IMR-90 (cell line): ENCODE measurements at regions not wholly inside any gene's neighbourhood (a gene's known extent, or its start where the extent isn't known, plus 50 kb on each side); places are given as distances from the start of the nearest gene placed in this dataset.

Source experiments
- ATAC-seq: fragments of 200-7000 bp; cut with Tn5 transposase; 2 replicates; pipeline ENCODE4 v1.9.1; 2020; ENCODE audit warnings: low read depth, mild to moderate bottlenecking, moderate library complexity
- BruUV-seq: library from RNA; stranded (reverse); fragments of 400-500 nt; replicated peaks from 2 replicates; lab custom pipeline; 2021; lab: Mats Ljungman, UMichigan
- CTCF ChIA-PET: fragments of 300-600 bp; formaldehyde crosslinking; extraction: SDS; loops from one replicate; lab custom pipeline; 2021; ENCODE audit warnings: antibody characterized with exemption; lab: Yijun Ruan, JAX
- POLR2A ChIA-PET: fragments of 300-600 bp; sonication (Branson Sonifier 250); formaldehyde crosslinking; loops from one replicate; lab custom pipeline; 2022; ENCODE audit warnings: antibody characterized with exemption; ENCODE audit not compliant: unreplicated experiment; lab: Charles Lee
- DNase-seq: peaks from one replicate; pipeline ENCODE4 v3.0.0; 2013
- H2AFZ ChIP-seq: replicated peaks from 2 replicates; pipeline ENCODE3; 2013; ENCODE audit warnings: low read length, mild to moderate bottlenecking; ENCODE audit not compliant: poor library complexity
- H2AK5ac ChIP-seq: 2 replicates; pipeline ENCODE4 v1.6.1; 2013; ENCODE audit warnings: low read depth, low read length, inconsistent platforms
- H2AK9ac ChIP-seq: replicated peaks from 2 replicates; pipeline ENCODE3; 2013; ENCODE audit warnings: mild to moderate bottlenecking, low read depth, low read length, moderate library complexity; ENCODE audit not compliant: poor library complexity
- H2BK120ac ChIP-seq: 2 replicates; pipeline ENCODE4 v1.6.1; 2013; ENCODE audit warnings: low read depth, low read length, inconsistent platforms
- H2BK15ac ChIP-seq: 3 replicates; pipeline ENCODE4 v1.6.1; 2013; ENCODE audit warnings: low read depth, low read length, inconsistent platforms
- H2BK20ac ChIP-seq: 2 replicates; pipeline ENCODE4 v1.6.1; 2013; ENCODE audit warnings: low read depth, mild to moderate bottlenecking, inconsistent platforms, low read length, moderate library complexity
- H2BK5ac ChIP-seq: 2 replicates; pipeline ENCODE4 v1.6.1; 2013; ENCODE audit warnings: mild to moderate bottlenecking, low read depth, low read length, inconsistent platforms; ENCODE audit not compliant: poor library complexity, severe bottlenecking
- H3K14ac ChIP-seq: replicated peaks from 2 replicates; pipeline ENCODE4 v1.6.1; 2013; ENCODE audit warnings: low read depth, low read length, inconsistent platforms
- H3K18ac ChIP-seq: 2 replicates; pipeline ENCODE4 v1.6.1; 2013; ENCODE audit warnings: low read depth, low read length, control low read depth
- H3K23ac ChIP-seq: 2 replicates; pipeline ENCODE4 v1.6.1; 2013; ENCODE audit warnings: low read depth, low read length, inconsistent platforms
- H3K27ac ChIP-seq: 2 replicates; pipeline ENCODE4 v1.5.1; 2013; ENCODE audit warnings: mild to moderate bottlenecking, control low read depth, low read length; ENCODE audit not compliant: insufficient read depth
- H3K27me3 ChIP-seq: 2 replicates; pipeline ENCODE4 v1.6.1; 2013; ENCODE audit warnings: low read length; ENCODE audit not compliant: control insufficient read depth, insufficient read depth
- H3K36me3 ChIP-seq: 2 replicates; pipeline ENCODE4 v1.6.1; 2013; ENCODE audit warnings: low read length, mixed read lengths; ENCODE audit not compliant: control insufficient read depth, insufficient read depth
- H3K4ac ChIP-seq: 2 replicates; pipeline ENCODE4 v1.6.1; 2013; ENCODE audit warnings: low read depth, low read length, inconsistent platforms
- H3K4me1 ChIP-seq: 2 replicates; pipeline ENCODE4 v1.6.1; 2013; ENCODE audit warnings: low read length, mixed read lengths; ENCODE audit not compliant: control insufficient read depth, insufficient read depth
- H3K4me2 ChIP-seq: 2 replicates; pipeline ENCODE4 v1.6.1; 2013; ENCODE audit warnings: low read depth, mild to moderate bottlenecking, control low read depth, low read length, moderate library complexity
- H3K4me3 ChIP-seq: 2 replicates; pipeline ENCODE4 v1.5.1; 2013; ENCODE audit warnings: low read depth, mild to moderate bottlenecking, control low read depth, low read length, moderate library complexity; ENCODE audit not compliant: insufficient read depth
- H3K56ac ChIP-seq: 2 replicates; pipeline ENCODE4 v1.6.1; 2013; ENCODE audit warnings: low read length, inconsistent platforms; ENCODE audit not compliant: insufficient read depth; ENCODE audit errors: extremely low read depth
- H3K79me1 ChIP-seq, 2 experiments: 2 replicates each; pipeline ENCODE4 v1.6.1; 2013; ENCODE audit warnings: low read length in 2 of 2, inconsistent platforms in 1 of 2, low read depth in 1 of 2
- H3K9ac ChIP-seq: 2 replicates; pipeline ENCODE4 v1.6.1; 2013; ENCODE audit warnings: low read depth, low read length, control low read depth
- H3K9me1 ChIP-seq: 2 replicates; pipeline ENCODE4 v1.6.1; 2013; ENCODE audit warnings: low read length, inconsistent platforms; ENCODE audit not compliant: insufficient read depth
- H3K9me3 ChIP-seq: 2 replicates; pipeline ENCODE4 v1.6.1; 2013; ENCODE audit warnings: low read length; ENCODE audit not compliant: control insufficient read depth, insufficient read depth
- H4K20me1 ChIP-seq: 2 replicates; pipeline ENCODE4 v1.6.1; 2013; ENCODE audit warnings: low read length, inconsistent platforms; ENCODE audit not compliant: insufficient read depth
- H4K5ac ChIP-seq: 2 replicates; pipeline ENCODE4 v1.6.1; 2013; ENCODE audit warnings: mild to moderate bottlenecking, low read depth, low read length, control low read depth
- H4K8ac ChIP-seq, 2 experiments: 2 replicates each; pipeline ENCODE4 v1.6.1; 2013; ENCODE audit warnings: low read depth in 2 of 2, low read length in 2 of 2, control low read depth in 1 of 2, inconsistent platforms in 1 of 2
- H4K91ac ChIP-seq: 2 replicates; pipeline ENCODE4 v1.6.1; 2013; ENCODE audit warnings: low read depth, low read length, inconsistent platforms; ENCODE audit not compliant: insufficient read depth
- BHLHE40 ChIP-seq: fragments of 150-350 bp; IDR thresholded peaks from 2 replicates; pipeline ENCODE4 v1.6.1; 2016; ENCODE audit warnings: mild to moderate bottlenecking, low read depth, low read length
- CEBPB ChIP-seq: IDR thresholded peaks from 2 replicates; pipeline ENCODE4 v1.6.1; 2012; ENCODE audit warnings: low read depth, low read length, improper control_type of control experiment
- CTCF ChIP-seq: conservative IDR thresholded peaks from 2 replicates; pipeline ENCODE4 v1.5.1; 2012; ENCODE audit warnings: mild to moderate bottlenecking, low read depth, low read length, improper control_type of control experiment
- FOS ChIP-seq: fragments of 150-350 bp; IDR thresholded peaks from 2 replicates; pipeline ENCODE4 v1.6.1; 2016; ENCODE audit warnings: low read depth, low read length
- MAFK ChIP-seq: IDR thresholded peaks from 2 replicates; pipeline ENCODE4 v1.6.1; 2012; ENCODE audit warnings: low read depth, low read length, improper control_type of control experiment
- POLR2A ChIP-seq: IDR thresholded peaks from 2 replicates; pipeline ENCODE4 v1.6.1; 2012; ENCODE audit warnings: mild to moderate bottlenecking, low read depth, low read length
- RAD21 ChIP-seq: IDR thresholded peaks from 2 replicates; pipeline ENCODE4 v1.6.1; 2012; ENCODE audit warnings: low read length, improper control_type of control experiment
- RCOR1 ChIP-seq: IDR thresholded peaks from 2 replicates; pipeline ENCODE4 v1.6.1; 2012; ENCODE audit warnings: mild to moderate bottlenecking, low read length, improper control_type of control experiment; ENCODE audit not compliant: insufficient replicate concordance
- RFX5 ChIP-seq: IDR thresholded peaks from 2 replicates; pipeline ENCODE4 v1.8.0; 2012; ENCODE audit warnings: low read depth, mild to moderate bottlenecking, low read length, moderate library complexity
- USF2 ChIP-seq: fragments of 150-350 bp; IDR thresholded peaks from 2 replicates; pipeline ENCODE4 v1.6.1; 2017; ENCODE audit warnings: mild to moderate bottlenecking, antibody characterized with exemption, low read length, low read depth
- WGBS, 2 experiments: methylation state at CpG; one replicate each; pipeline versions ENCODE4 v1.1.5 to v1.1.7; 2013; ENCODE audit warnings: missing lambda C conversion rate in 2 of 2; ENCODE audit not compliant: insufficient read length in 1 of 2; ENCODE audit errors: extremely low coverage in 2 of 2; 5-methylcytosine and 5-hydroxymethylcytosine counted together
- dilution Hi-C: fragments of 300-500 bp; cut with HindIII; formaldehyde crosslinking; loops from one replicate; pipeline ENCODE4 v1.14.3; 2018; ENCODE audit warnings: low sequenced_read_pairs; ENCODE audit not compliant: unreplicated experiment
- in situ Hi-C: fragments of 300-500 bp; cut with MboI; formaldehyde crosslinking; loops from 3 replicates; pipeline ENCODE4 v1.14.3; 2019; ENCODE audit warnings: low sequenced_read_pairs, inconsistent platforms, mixed read lengths
- intact Hi-C: fragments of 100-400 bp; cut with micrococcal nuclease; formaldehyde crosslinking; loops from 2 replicates; pipeline ENCODE4 v1.10.0; 2022
- TF ChIP-seq, protein P1 (sequence below): fragments of 150-350 bp; IDR thresholded peaks from 2 replicates; pipeline ENCODE4 v1.6.1; 2016; ENCODE audit warnings: low read depth, mild to moderate bottlenecking, low read length, moderate library complexity, borderline replicate concordance

DNA sequence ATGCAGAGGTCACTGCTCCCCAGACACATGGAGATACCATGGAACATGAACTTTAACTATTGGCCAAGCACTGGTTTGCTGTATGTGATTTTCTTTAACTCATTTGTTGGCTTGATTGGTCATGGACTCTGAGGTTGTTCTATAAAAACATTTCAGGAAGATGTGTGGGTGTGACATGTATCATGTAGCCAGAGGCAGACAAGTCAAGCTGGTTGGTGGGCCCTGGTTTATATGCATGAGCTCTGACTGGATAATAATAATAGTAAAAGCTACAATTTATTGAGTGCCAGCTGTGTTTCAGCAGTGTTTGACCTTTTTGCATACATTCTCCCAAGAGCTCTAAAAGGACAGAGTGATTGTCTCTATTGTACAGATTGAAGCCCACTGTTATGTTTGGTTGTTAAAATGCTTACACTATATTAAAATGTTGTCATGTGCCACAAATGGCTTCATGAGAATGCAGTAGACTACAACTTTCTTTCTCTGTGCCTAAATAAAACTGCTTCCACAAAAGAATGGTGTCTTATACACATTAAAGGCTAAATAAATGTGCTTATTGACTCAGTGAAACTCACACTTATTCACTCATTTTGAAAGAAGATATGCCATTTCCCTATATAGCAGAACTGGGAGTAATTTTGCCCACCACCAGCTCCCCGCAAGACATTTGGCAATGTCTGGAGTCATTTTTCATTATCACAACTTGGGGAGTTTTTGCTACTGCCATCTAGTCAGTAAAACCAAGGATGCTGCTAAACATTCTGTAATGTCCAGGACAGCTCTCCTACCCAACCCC lies 243.6 kb upstream of the NFE2L3 start:
- Histone ChIP-seq H4K8ac (no peak overlapping the region), H4K5ac (no peak overlapping the region), H3K9me3 (no peaks in the 10 kb centered on the region), H3K18ac (no peak overlapping the region), H3K4me3 (no peak overlapping the region), H3K14ac (no peak overlapping the region), H2BK120ac (no peak overlapping the region), H3K27ac (no peak overlapping the region), H3K23ac (no peak overlapping the region), H3K4me1 (no peaks in the 10 kb centered on the region), H2AK5ac (no peak overlapping the region), H2BK15ac (no peak overlapping the region), H3K9me1 (no peaks in the 10 kb centered on the region), H2AFZ (no peak overlapping the region), H3K9ac (no peak overlapping the region), H2AK9ac (no peak overlapping the region), H2BK5ac (no peak overlapping the region), H3K4ac (no peak overlapping the region), H3K4me2 (no peak overlapping the region), H4K91ac (no peak overlapping the region), H2BK20ac (no peak overlapping the region), H4K20me1 (no peaks in the 10 kb centered on the region), H3K79me1 (no peaks in the 10 kb centered on the region), H3K56ac (no peak overlapping the region), H3K36me3 (no peaks in the 10 kb centered on the region), H3K27me3 (no peaks in the 10 kb centered on the region)
- ChIA-PET CTCF (interaction anchor here (0.6 to 0.7 kb wide), 2 partner anchors 28 to 312 kb away, joined by 3 read pairs; no protein-coding TSS in a partner anchor), POLR2A (interaction anchor here (0.6 kb wide), 1 partner anchor 611 kb away, joined by 4 read pairs; no protein-coding TSS in a partner anchor)
- ATAC-seq (no peak), DNase-seq (no peak)
- in situ Hi-C loops (no loop called here), intact Hi-C loops (no loop called here), dilution Hi-C loops (no loop called here)
- 0% methylated on average over 1 of the region's 1 CpG; no CpG with 5 or more reads in 1 of the 2 experiments for WGBS, 2 experiments
- TF ChIP-seq FOS: no peak
- no peak for TF ChIP-seq CEBPB
- TF ChIP-seq, protein P1, sequence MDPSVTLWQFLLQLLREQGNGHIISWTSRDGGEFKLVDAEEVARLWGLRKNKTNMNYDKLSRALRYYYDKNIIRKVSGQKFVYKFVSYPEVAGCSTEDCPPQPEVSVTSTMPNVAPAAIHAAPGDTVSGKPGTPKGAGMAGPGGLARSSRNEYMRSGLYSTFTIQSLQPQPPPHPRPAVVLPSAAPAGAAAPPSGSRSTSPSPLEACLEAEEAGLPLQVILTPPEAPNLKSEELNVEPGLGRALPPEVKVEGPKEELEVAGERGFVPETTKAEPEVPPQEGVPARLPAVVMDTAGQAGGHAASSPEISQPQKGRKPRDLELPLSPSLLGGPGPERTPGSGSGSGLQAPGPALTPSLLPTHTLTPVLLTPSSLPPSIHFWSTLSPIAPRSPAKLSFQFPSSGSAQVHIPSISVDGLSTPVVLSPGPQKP: no peak
- TF ChIP-seq CTCF: no peak
- TF ChIP-seq RFX5: no peak
- TF ChIP-seq MAFK: no peak
- TF ChIP-seq BHLHE40: no peak
- no peak for TF ChIP-seq RAD21
- TF ChIP-seq USF2: no peak
- no peak for TF ChIP-seq RCOR1
- TF ChIP-seq POLR2A: no peak
- BruUV-seq: no TSS peak
